A673 (cell line): ENCODE measurements at regions not wholly inside any gene's neighbourhood (a gene's known extent, or its start where the extent isn't known, plus 50 kb on each side); places are given as distances from the start of the nearest gene placed in this dataset.

ENCODE experiments used
- BruUV-seq: library from RNA; stranded (reverse); fragments of 400-500 nt; replicated peaks from 2 replicates; lab custom pipeline; 2021; lab: Mats Ljungman, UMichigan
- CTCF ChIA-PET: fragments of 300-600 bp; sonication (Branson Sonifier 250); formaldehyde crosslinking; loops from one replicate; lab custom pipeline; 2022; ENCODE audit warnings: antibody characterized with exemption; lab: Charles Lee
- POLR2A ChIA-PET: fragments of 300-600 bp; sonication (Branson Sonifier 250); formaldehyde crosslinking; loops from one replicate; lab custom pipeline; 2022; ENCODE audit warnings: antibody characterized with exemption; ENCODE audit not compliant: low non-redundant PET; lab: Charles Lee
- DNase-seq: peaks from one replicate; pipeline ENCODE4 v3.0.0-alpha.2; 2015; ENCODE audit warnings: low spot score
- H3K27ac ChIP-seq: fragments of 200-600 bp; sonication (generic); 2 replicates; pipeline ENCODE4 v1.5.1; 2016; ENCODE audit warnings: mixed run types, low read depth, mild to moderate bottlenecking, mixed read lengths, antibody characterized with exemption, low read length; ENCODE audit not compliant: poor library complexity, severe bottlenecking
- H3K27me3 ChIP-seq: fragments of 200-600 bp; sonication (generic); replicated peaks from 2 replicates; pipeline ENCODE4 v1.6.1; 2017; ENCODE audit warnings: mixed run types, low read depth, mild to moderate bottlenecking, mixed read lengths, antibody characterized with exemption, low read length; ENCODE audit not compliant: insufficient read depth, poor library complexity
- H3K36me3 ChIP-seq: fragments of 200-600 bp; sonication (generic); 2 replicates; pipeline ENCODE4 v1.6.1; 2016; ENCODE audit warnings: mixed run types, mild to moderate bottlenecking, mixed read lengths, antibody characterized with exemption, low read length; ENCODE audit not compliant: insufficient read depth, poor library complexity, severe bottlenecking
- H3K4me1 ChIP-seq: fragments of 200-600 bp; sonication (generic); 2 replicates; pipeline ENCODE4 v1.6.1; 2017; ENCODE audit warnings: mixed run types, mild to moderate bottlenecking, mixed read lengths, antibody characterized with exemption, low read length; ENCODE audit not compliant: insufficient read depth, poor library complexity, severe bottlenecking
- H3K4me3 ChIP-seq: fragments of 200-600 bp; sonication (generic); 2 replicates; pipeline ENCODE4 v1.5.1; 2016; ENCODE audit warnings: low read depth, mixed run types, mild to moderate bottlenecking, mixed read lengths, low read length; ENCODE audit not compliant: poor library complexity, severe bottlenecking
- H3K9me3 ChIP-seq: fragments of 200-600 bp; sonication (generic); 2 replicates; pipeline ENCODE4 v1.6.1; 2016; ENCODE audit warnings: mixed run types, low read depth, mild to moderate bottlenecking, mixed read lengths, antibody characterized with exemption, low read length; ENCODE audit not compliant: poor library complexity, severe bottlenecking
- CTCF ChIP-seq: fragments of 300-800, 200-600 bp; sonication (generic); conservative IDR thresholded peaks from 2 replicates; pipeline ENCODE4 v1.5.1; 2017; ENCODE audit warnings: low read depth, mild to moderate bottlenecking, antibody characterized with exemption, low read length, moderate library complexity, mixed read lengths
- EZH2 ChIP-seq: fragments of 200-600 bp; sonication (generic); IDR thresholded peaks from 2 replicates; pipeline ENCODE4 v1.6.1; 2017; ENCODE audit warnings: borderline replicate concordance, low read depth, mild to moderate bottlenecking, mixed read lengths, antibody characterized with exemption, low read length; ENCODE audit not compliant: poor library complexity, severe bottlenecking
- intact Hi-C: fragments of 100-400 bp; cut with micrococcal nuclease; formaldehyde crosslinking; loops from one replicate; pipeline ENCODE4 v1.10.0; 2022; ENCODE audit not compliant: unreplicated experiment

- Histone ChIP-seq H3K9me3 (no peaks in the 10 kb centered on the region), H3K27ac (no peak overlapping the region), H3K36me3 (no peaks in the 10 kb centered on the region), H3K27me3 (no peaks in the 10 kb centered on the region), H3K4me3 (no peak overlapping the region), H3K4me1 (peaks cover 19% of the 10 kb centered on the region)
- no peak for DNase-seq
- intact Hi-C loops, result no loop called here
- BruUV-seq, result no TSS peak
- ChIA-PET CTCF (no interaction called here), POLR2A (no interaction called here)
- no peak for TF ChIP-seq CTCF
- no peak for TF ChIP-seq EZH2
These were observed 415.9 kb downstream of the CD83 start for GRCh38 chr6:14533446-14533845.

GRCh38 chr6:14537030-14537429 lies 419.5 kb downstream of the CD83 start:
- H3K9me3 ChIP-seq, result no peaks in the 10 kb centered on the region
- CTCF ChIA-PET, result no interaction called here
- TF ChIP-seq EZH2 (no peak), CTCF (no peak)
- no TSS peak for BruUV-seq
- no peaks in the 10 kb centered on the region for H3K27me3 ChIP-seq
- DNase-seq, result no peak
- H3K27ac ChIP-seq, result no peak overlapping the region
- H3K36me3 ChIP-seq, result no peaks in the 10 kb centered on the region
- peaks cover 17% of the 10 kb centered on the region for H3K4me1 ChIP-seq
- intact Hi-C loops, result no loop called here
- POLR2A ChIA-PET, result no interaction called here
- H3K4me3 ChIP-seq, result no peak overlapping the region

GRCh38 chr6:14540276-14540675 lies 422.7 kb downstream of the CD83 start:
- peaks cover 15% of the 10 kb centered on the region for H3K4me1 ChIP-seq
- POLR2A ChIA-PET, result no interaction called here
- intact Hi-C loops, result no loop called here
- H3K4me3 ChIP-seq, result no peak overlapping the region
- H3K27me3 ChIP-seq, result no peaks in the 10 kb centered on the region
- no peaks in the 10 kb centered on the region for H3K9me3 ChIP-seq
- TF ChIP-seq EZH2, result no peak
- no peak for TF ChIP-seq CTCF
- H3K27ac ChIP-seq, result no peak overlapping the region
- no peak for DNase-seq
- BruUV-seq, result no TSS peak
- no peaks in the 10 kb centered on the region for H3K36me3 ChIP-seq
- CTCF ChIA-PET, result no interaction called here
